ENCODE measurements at regions not wholly inside any gene's neighbourhood (a gene's known extent, or its start where the extent isn't known, plus 50 kb on each side); places are given as distances from the start of the nearest gene placed in this dataset.
A peak's percentile ranks its signal among the peaks of the same experiment; 100 is the strongest.

DNA sequence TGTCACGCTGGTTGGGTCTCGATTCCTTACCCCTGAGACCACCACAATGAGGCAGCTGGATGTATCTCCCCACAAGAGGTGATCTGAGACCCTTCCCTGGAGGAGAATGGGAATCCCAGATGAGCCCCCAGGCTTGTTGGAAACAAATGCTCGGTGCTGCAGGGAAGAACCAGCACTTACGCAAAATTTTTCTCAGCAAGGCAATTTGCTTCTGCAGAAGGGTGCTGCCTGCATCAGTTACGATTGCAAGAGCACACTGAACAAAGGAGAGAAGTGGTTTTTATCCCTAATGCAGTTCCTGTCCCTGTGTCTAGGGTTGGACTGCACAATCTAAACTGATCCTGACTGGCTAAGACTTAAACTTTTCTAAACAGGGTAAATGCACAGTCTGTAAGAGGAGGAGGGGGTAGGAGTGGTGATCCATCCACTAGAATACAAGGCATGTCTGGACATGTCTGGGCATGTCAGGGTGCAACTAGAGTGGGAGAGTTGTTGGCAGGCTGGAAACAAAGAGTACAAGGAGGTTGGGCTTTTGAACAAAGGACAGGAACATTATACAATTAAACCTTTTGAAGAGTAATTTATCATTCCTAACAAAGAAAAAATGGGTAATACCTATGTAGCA, 114.9 kb upstream of the FAM3C start:
- ChIA-PET POLR2A (no interaction called here), CTCF (interaction anchor here in 1 of 2 donors (1.4 kb wide), 1 partner anchor 143 kb away, joined by 4 read pairs; no protein-coding TSS in a partner anchor)
- WGBS (ENCODE audit: insufficient coverage) = 77% methylated on average over 3 of the region's 5 CpGs
- DNase-seq = no peak
- no peaks in the 10 kb centered on the region for H3K4me1 Mint-ChIP-seq
- no peak overlapping the region for H3K27ac Mint-ChIP-seq
- no peak overlapping the region for H3K4me3 Mint-ChIP-seq
- peaks cover 3 to 9% of the 10 kb centered on the region in 2 donors for H3K27me3 Mint-ChIP-seq
- Histone ChIP-seq H3K4me3 (ENCODE audit: control insufficient read depth in 1 of 2, extremely low read depth in 1 of 2, low read length in 1 of 2) (no peak overlapping the region), H3K27ac (ENCODE audit: low read length) (no peak overlapping the region), H3K4me1 (ENCODE audit: control insufficient read depth in 1 of 2, extremely low read depth in 1 of 2, insufficient read depth in 2 of 2, low read length in 2 of 2) (no peaks in the 10 kb centered on the region), H3K36me3 (ENCODE audit: control insufficient read depth in 2 of 2, extremely low read depth in 1 of 2, insufficient read depth in 1 of 2, low read length in 1 of 2) (no peaks in the 10 kb centered on the region), H3K9me3 (no peaks in the 10 kb centered on the region), H3K27me3 (replicated peaks in 1 of 2; ENCODE audit: control insufficient read depth in 2 of 2, extremely low read depth in 1 of 2, insufficient read depth in 2 of 2, low read length in 1 of 2) (no peaks in the 10 kb centered on the region)
- no peak for ATAC-seq (replicated peaks in 1 of 4)
- no peaks in the 10 kb centered on the region for H3K36me3 Mint-ChIP-seq
- H3K9me3 Mint-ChIP-seq = peaks cover 7 to 14% (median 9%) of the 10 kb centered on the region in 3 donors

DNA sequence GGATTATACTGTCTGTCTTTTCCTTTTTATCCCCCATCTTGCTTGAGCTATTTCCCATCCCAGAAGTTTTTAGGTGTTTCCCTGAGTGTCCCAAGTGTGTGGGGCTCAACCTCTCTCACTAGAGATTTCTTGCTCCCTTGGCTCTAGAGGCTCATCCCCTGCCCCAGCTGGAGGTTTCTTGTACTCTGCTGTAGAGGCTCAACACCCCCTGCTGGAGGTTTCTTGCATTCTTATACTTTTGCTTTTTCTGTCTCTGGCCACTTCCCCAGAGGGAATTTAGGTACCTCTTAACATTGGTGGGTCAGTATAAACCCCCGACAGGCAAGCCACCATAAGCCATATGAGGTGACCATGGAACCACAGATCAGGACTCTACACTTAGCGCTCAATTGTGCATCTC, 114.2 kb upstream of the FAM3C start:
- no peak overlapping the region for H3K4me3 Mint-ChIP-seq
- WGBS (ENCODE audit: insufficient coverage) = 86% methylated on average over 2 of the region's 2 CpGs
- ChIA-PET POLR2A (no interaction called here), CTCF (interaction anchor here (0.6 to 1.2 kb wide), 3 partner anchors 124 to 143 kb away, joined by 3 to 10 read pairs (median 4); no protein-coding TSS in a partner anchor)
- ATAC-seq (replicated peaks in 1 of 4) (no peak), DNase-seq (peak in 15 of 35 experiments; percentile 1 to 58 (median 4))
- Histone ChIP-seq H3K4me3 (ENCODE audit: control insufficient read depth in 1 of 2, extremely low read depth in 1 of 2, low read length in 1 of 2) (no peak overlapping the region), H3K9me3 (no peaks in the 10 kb centered on the region), H3K36me3 (ENCODE audit: control insufficient read depth in 2 of 2, extremely low read depth in 1 of 2, insufficient read depth in 1 of 2, low read length in 1 of 2) (no peaks in the 10 kb centered on the region), H3K4me1 (ENCODE audit: control insufficient read depth in 1 of 2, extremely low read depth in 1 of 2, insufficient read depth in 2 of 2, low read length in 2 of 2) (no peaks in the 10 kb centered on the region), H3K27ac (ENCODE audit: low read length) (no peak overlapping the region), H3K27me3 (replicated peaks in 1 of 2; ENCODE audit: control insufficient read depth in 2 of 2, extremely low read depth in 1 of 2, insufficient read depth in 2 of 2, low read length in 1 of 2) (no peaks in the 10 kb centered on the region)
- no peaks in the 10 kb centered on the region for H3K36me3 Mint-ChIP-seq
- peaks cover 3 to 9% of the 10 kb centered on the region in 2 donors for H3K27me3 Mint-ChIP-seq
- no peaks in the 10 kb centered on the region for H3K4me1 Mint-ChIP-seq
- peaks cover 13 to 21% (median 14%) of the 10 kb centered on the region in 3 donors for H3K9me3 Mint-ChIP-seq
- H3K27ac Mint-ChIP-seq = no peak overlapping the region

DNA sequence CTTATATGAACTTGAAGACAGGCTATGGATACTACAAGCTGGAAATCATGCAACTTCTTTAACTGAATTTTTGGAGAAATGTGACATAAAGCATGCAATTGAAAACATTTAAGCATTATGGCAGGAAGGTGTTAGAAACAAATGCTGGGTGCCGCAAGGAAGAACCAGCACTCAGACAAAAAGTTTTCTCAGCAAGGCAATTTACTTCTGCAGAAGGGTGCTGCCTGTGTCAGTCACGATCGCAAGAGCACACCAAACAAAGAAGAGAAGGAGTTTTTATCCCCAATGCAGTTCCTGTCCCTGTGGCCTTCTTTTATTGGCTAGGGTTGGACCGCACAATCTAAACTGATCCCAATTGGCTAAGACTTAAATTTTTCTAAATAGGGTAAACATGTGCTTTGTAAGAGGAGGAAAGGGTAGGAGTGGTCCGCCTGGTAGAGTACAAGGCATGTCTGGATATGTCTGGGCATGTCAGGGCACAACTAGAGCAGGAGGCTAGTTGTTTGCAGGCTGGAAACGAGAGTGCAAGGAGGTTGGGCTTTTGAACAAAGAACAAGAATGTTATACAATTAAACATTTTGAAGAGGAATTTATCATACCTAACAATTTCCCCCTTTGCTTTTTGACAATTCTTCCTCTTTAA, 109.6 kb upstream of the FAM3C start:
- H3K4me1 Mint-ChIP-seq = no peaks in the 10 kb centered on the region
- no peaks in the 10 kb centered on the region for H3K27me3 ChIP-seq (replicated peaks in 1 of 2; ENCODE audit: control insufficient read depth in 2 of 2, extremely low read depth in 1 of 2, insufficient read depth in 2 of 2, low read length in 1 of 2)
- H3K9me3 ChIP-seq = no peaks in the 10 kb centered on the region
- H3K36me3 ChIP-seq (ENCODE audit: control insufficient read depth in 2 of 2, extremely low read depth in 1 of 2, insufficient read depth in 1 of 2, low read length in 1 of 2) = no peaks in the 10 kb centered on the region
- peaks cover 3 to 11% of the 10 kb centered on the region in 2 donors for H3K27me3 Mint-ChIP-seq
- 75% methylated on average over 2 of the region's 6 CpGs for WGBS (ENCODE audit: insufficient coverage)
- ATAC-seq (replicated peaks in 1 of 4) = no peak
- H3K9me3 Mint-ChIP-seq = peaks cover 20 to 34% (median 23%) of the 10 kb centered on the region in 3 donors
- no peak for DNase-seq
- H3K4me1 ChIP-seq (ENCODE audit: control insufficient read depth in 1 of 2, extremely low read depth in 1 of 2, insufficient read depth in 2 of 2, low read length in 2 of 2) = no peaks in the 10 kb centered on the region
- CTCF ChIA-PET = no interaction called here
- H3K36me3 Mint-ChIP-seq = no peaks in the 10 kb centered on the region
- H3K4me3 Mint-ChIP-seq = no peak overlapping the region
- POLR2A ChIA-PET = no interaction called here
- H3K4me3 ChIP-seq (ENCODE audit: control insufficient read depth in 1 of 2, extremely low read depth in 1 of 2, low read length in 1 of 2) = no peak overlapping the region
- no peak overlapping the region for H3K27ac ChIP-seq (ENCODE audit: low read length)
- H3K27ac Mint-ChIP-seq = no peak overlapping the region

DNA sequence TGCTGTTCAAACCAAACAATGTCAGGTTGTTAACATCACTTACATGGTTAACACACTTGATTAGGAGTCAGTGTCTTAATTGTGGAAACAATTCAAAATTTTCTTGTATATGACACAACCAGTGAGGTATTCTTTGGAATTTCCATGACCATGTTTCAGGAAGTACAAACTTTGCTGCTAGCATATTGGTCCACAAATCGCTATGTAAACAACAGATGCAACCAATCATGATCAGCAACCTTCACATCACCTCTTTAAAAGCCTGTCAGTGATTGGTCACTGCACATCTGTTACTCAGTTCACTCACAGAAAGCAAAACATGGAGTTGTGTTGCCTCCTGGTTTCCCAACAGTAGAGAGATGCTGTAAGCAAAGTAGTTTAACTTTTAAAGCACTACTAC, 108.9 kb upstream of the FAM3C start:
- H3K27ac Mint-ChIP-seq = no peak overlapping the region
- H3K27me3 Mint-ChIP-seq = peaks cover 3 to 11% of the 10 kb centered on the region in 2 donors
- no peaks in the 10 kb centered on the region for H3K4me1 Mint-ChIP-seq
- Histone ChIP-seq H3K27me3 (replicated peaks in 1 of 2; ENCODE audit: control insufficient read depth in 2 of 2, extremely low read depth in 1 of 2, insufficient read depth in 2 of 2, low read length in 1 of 2) (no peaks in the 10 kb centered on the region), H3K9me3 (no peaks in the 10 kb centered on the region), H3K36me3 (ENCODE audit: control insufficient read depth in 2 of 2, extremely low read depth in 1 of 2, insufficient read depth in 1 of 2, low read length in 1 of 2) (no peaks in the 10 kb centered on the region), H3K4me1 (ENCODE audit: control insufficient read depth in 1 of 2, extremely low read depth in 1 of 2, insufficient read depth in 2 of 2, low read length in 2 of 2) (no peaks in the 10 kb centered on the region), H3K27ac (ENCODE audit: low read length) (no peak overlapping the region), H3K4me3 (ENCODE audit: control insufficient read depth in 1 of 2, extremely low read depth in 1 of 2, low read length in 1 of 2) (no peak overlapping the region)
- ATAC-seq (replicated peaks in 1 of 4) (no peak), DNase-seq (no peak)
- peaks cover 20 to 28% (median 23%) of the 10 kb centered on the region in 3 donors for H3K9me3 Mint-ChIP-seq
- no CpG with 5 or more reads among the region's 1 CpG for WGBS (ENCODE audit: insufficient coverage)
- CTCF ChIA-PET = no interaction called here
- POLR2A ChIA-PET = no interaction called here
- no peaks in the 10 kb centered on the region for H3K36me3 Mint-ChIP-seq
- no peak overlapping the region for H3K4me3 Mint-ChIP-seq

DNA sequence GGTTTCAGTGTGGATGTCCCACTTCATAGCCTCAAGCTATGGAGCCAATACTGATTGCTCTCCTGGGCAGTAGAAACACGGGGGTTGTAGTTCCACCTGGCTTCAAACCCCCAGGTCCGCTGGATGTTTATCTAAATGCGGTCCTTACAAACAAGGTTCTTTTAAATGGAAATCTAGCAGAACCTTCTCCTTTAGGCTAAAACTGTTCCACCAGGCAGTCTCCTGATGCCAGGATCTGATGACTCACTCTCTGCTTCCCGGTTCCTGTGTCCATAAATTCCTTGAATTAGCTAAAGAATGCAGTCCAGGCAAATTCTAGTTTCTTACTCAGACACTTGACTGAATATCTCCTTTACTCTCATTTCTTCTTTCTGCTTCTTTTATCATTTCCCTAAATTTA, 108.4 kb upstream of the FAM3C start:
- Mint-ChIP-seq H3K27me3 (peaks cover 3 to 11% of the 10 kb centered on the region in 2 donors), H3K9me3 (peaks cover 20 to 28% (median 23%) of the 10 kb centered on the region in 3 donors), H3K4me1 (no peaks in the 10 kb centered on the region), H3K36me3 (no peaks in the 10 kb centered on the region), H3K4me3 (no peak overlapping the region), H3K27ac (no peak overlapping the region)
- POLR2A ChIA-PET = no interaction called here
- Histone ChIP-seq H3K27ac (ENCODE audit: low read length) (no peak overlapping the region), H3K9me3 (no peaks in the 10 kb centered on the region), H3K36me3 (ENCODE audit: control insufficient read depth in 2 of 2, extremely low read depth in 1 of 2, insufficient read depth in 1 of 2, low read length in 1 of 2) (no peaks in the 10 kb centered on the region), H3K4me1 (ENCODE audit: control insufficient read depth in 1 of 2, extremely low read depth in 1 of 2, insufficient read depth in 2 of 2, low read length in 2 of 2) (no peaks in the 10 kb centered on the region), H3K27me3 (replicated peaks in 1 of 2; ENCODE audit: control insufficient read depth in 2 of 2, extremely low read depth in 1 of 2, insufficient read depth in 2 of 2, low read length in 1 of 2) (no peaks in the 10 kb centered on the region), H3K4me3 (ENCODE audit: control insufficient read depth in 1 of 2, extremely low read depth in 1 of 2, low read length in 1 of 2) (no peak overlapping the region)
- 52% methylated on average over 3 of the region's 4 CpGs for WGBS (ENCODE audit: insufficient coverage)
- ATAC-seq (replicated peaks in 1 of 4) (no peak), DNase-seq (no peak)
- CTCF ChIA-PET = no interaction called here

DNA sequence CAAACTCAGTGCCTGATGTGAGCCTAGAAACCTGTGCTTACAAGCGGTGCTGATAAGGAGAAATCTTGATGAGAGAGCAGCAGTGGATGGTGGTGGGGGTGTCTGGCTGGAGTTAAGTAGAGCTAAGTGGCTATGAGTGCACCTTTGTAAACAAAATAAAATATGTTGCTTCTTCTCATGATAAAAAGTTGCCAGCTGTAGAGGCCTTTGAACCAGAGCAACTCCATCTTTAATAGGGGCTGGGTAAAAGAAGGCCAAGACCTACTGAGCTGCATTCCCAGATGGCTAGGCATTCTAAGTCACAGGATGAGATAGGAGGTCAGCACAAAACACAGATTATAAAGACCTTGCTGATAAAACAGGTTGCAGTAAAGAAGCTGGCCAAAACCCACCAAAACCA, 107.6 kb upstream of the FAM3C start:
- no peaks in the 10 kb centered on the region for H3K4me1 Mint-ChIP-seq
- Histone ChIP-seq H3K4me3 (ENCODE audit: control insufficient read depth in 1 of 2, extremely low read depth in 1 of 2, low read length in 1 of 2) (no peak overlapping the region), H3K9me3 (no peaks in the 10 kb centered on the region), H3K27me3 (replicated peaks in 1 of 2; ENCODE audit: control insufficient read depth in 2 of 2, extremely low read depth in 1 of 2, insufficient read depth in 2 of 2, low read length in 1 of 2) (no peaks in the 10 kb centered on the region), H3K27ac (ENCODE audit: low read length) (no peak overlapping the region), H3K36me3 (ENCODE audit: control insufficient read depth in 2 of 2, extremely low read depth in 1 of 2, insufficient read depth in 1 of 2, low read length in 1 of 2) (no peaks in the 10 kb centered on the region), H3K4me1 (ENCODE audit: control insufficient read depth in 1 of 2, extremely low read depth in 1 of 2, insufficient read depth in 2 of 2, low read length in 2 of 2) (no peaks in the 10 kb centered on the region)
- no peak overlapping the region for H3K4me3 Mint-ChIP-seq
- ATAC-seq (replicated peaks in 1 of 4) (no peak), DNase-seq (no peak)
- ChIA-PET CTCF (no interaction called here), POLR2A (no interaction called here)
- H3K36me3 Mint-ChIP-seq = no peaks in the 10 kb centered on the region
- peaks cover 1 to 5% of the 10 kb centered on the region in 2 donors for H3K27me3 Mint-ChIP-seq
- WGBS (ENCODE audit: insufficient coverage) = no CpG with 5 or more reads among the region's 1 CpG
- no peak overlapping the region for H3K27ac Mint-ChIP-seq
- peaks cover 20 to 28% (median 23%) of the 10 kb centered on the region in 3 donors for H3K9me3 Mint-ChIP-seq

All from T-cell (primary cell).